ENCODE measurements at regions not wholly inside any gene's neighbourhood (a gene's known extent, or its start where the extent isn't known, plus 50 kb on each side); places are given as distances from the start of the nearest gene placed in this dataset.

GRCh38 chr2:18495058-18495457 lies 65.4 kb downstream of the RDH14 start:
- no peak for TF ChIP-seq CTCF (IDR thresholded peaks at IDR 0.05; ENCODE audit: borderline replicate concordance, insufficient read depth, low read depth, low read length)

GRCh38 chr2:18492721-18493120 lies 67.7 kb downstream of the RDH14 start:
- H3K4me3 ChIP-seq (ENCODE audit: low read depth, low read length) = no peak overlapping the region

More at GRCh38 chr2:18495058-18495457, 65.4 kb downstream of the RDH14 start:
- H3K4me3 ChIP-seq (ENCODE audit: low read depth, low read length) = no peak overlapping the region

GRCh38 chr2:18491577-18491976 lies 68.9 kb downstream of the RDH14 start:
- no peak for TF ChIP-seq CTCF (IDR thresholded peaks at IDR 0.05; ENCODE audit: borderline replicate concordance, insufficient read depth, low read depth, low read length)
- H3K4me3 ChIP-seq (ENCODE audit: low read depth, low read length) = no peak overlapping the region

More at GRCh38 chr2:18492721-18493120, 67.7 kb downstream of the RDH14 start:
- no peak for TF ChIP-seq CTCF (IDR thresholded peaks at IDR 0.05; ENCODE audit: borderline replicate concordance, insufficient read depth, low read depth, low read length)

GRCh38 chr2:18490901-18491300 lies 69.6 kb downstream of the RDH14 start:
- no peak for TF ChIP-seq CTCF (IDR thresholded peaks at IDR 0.05; ENCODE audit: borderline replicate concordance, insufficient read depth, low read depth, low read length)
- no peak overlapping the region for H3K4me3 ChIP-seq (ENCODE audit: low read depth, low read length)

GRCh38 chr2:18487106-18487913 lies 73.1 kb downstream of the RDH14 start:
- H3K4me3 ChIP-seq (ENCODE audit: low read depth, low read length) = no peak overlapping the region
- no peak for TF ChIP-seq CTCF (IDR thresholded peaks at IDR 0.05; ENCODE audit: borderline replicate concordance, insufficient read depth, low read depth, low read length)

GRCh38 chr2:18484625-18485024 lies 75.8 kb downstream of the RDH14 start:
- no peak overlapping the region for H3K4me3 ChIP-seq (ENCODE audit: low read depth, low read length)
- no peak for TF ChIP-seq CTCF (IDR thresholded peaks at IDR 0.05; ENCODE audit: borderline replicate concordance, insufficient read depth, low read depth, low read length)

GRCh38 chr2:18483896-18484295 lies 76.6 kb downstream of the RDH14 start:
- no peak for TF ChIP-seq CTCF (IDR thresholded peaks at IDR 0.05; ENCODE audit: borderline replicate concordance, insufficient read depth, low read depth, low read length)
- no peak overlapping the region for H3K4me3 ChIP-seq (ENCODE audit: low read depth, low read length)

All from GM12875 (cell line).